GM13976 (cell line): ENCODE measurements at regions not wholly inside any gene's neighbourhood (a gene's known extent, or its start where the extent isn't known, plus 50 kb on each side); places are given as distances from the start of the nearest gene placed in this dataset.
"Not testable (repeated sequence)": the region's sequence is repeated elsewhere in the genome, so short reads cannot be mapped to it uniquely, and the experiment has no call there.

Experiments used
- DNase-seq: peaks from one replicate; pipeline ENCODE4 v3.0.0; 2012; ENCODE audit warnings: low spot score
- in situ Hi-C: fragments of 300-500 bp; cut with MboI; formaldehyde crosslinking; loops from one replicate; pipeline ENCODE4 v1.12.0; 2022; ENCODE audit warnings: low sequenced_read_pairs, mixed read lengths, inconsistent platforms; ENCODE audit not compliant: unreplicated experiment
- TF ChIP-seq, protein P1 (sequence below): IDR thresholded peaks from 2 replicates; pipeline ENCODE4 v1.5.1; 2012; ENCODE audit warnings: borderline replicate concordance, mild to moderate bottlenecking; ENCODE audit not compliant: insufficient read depth; ENCODE audit errors: extremely low read depth, missing control alignments, control extremely low read depth

DNA sequence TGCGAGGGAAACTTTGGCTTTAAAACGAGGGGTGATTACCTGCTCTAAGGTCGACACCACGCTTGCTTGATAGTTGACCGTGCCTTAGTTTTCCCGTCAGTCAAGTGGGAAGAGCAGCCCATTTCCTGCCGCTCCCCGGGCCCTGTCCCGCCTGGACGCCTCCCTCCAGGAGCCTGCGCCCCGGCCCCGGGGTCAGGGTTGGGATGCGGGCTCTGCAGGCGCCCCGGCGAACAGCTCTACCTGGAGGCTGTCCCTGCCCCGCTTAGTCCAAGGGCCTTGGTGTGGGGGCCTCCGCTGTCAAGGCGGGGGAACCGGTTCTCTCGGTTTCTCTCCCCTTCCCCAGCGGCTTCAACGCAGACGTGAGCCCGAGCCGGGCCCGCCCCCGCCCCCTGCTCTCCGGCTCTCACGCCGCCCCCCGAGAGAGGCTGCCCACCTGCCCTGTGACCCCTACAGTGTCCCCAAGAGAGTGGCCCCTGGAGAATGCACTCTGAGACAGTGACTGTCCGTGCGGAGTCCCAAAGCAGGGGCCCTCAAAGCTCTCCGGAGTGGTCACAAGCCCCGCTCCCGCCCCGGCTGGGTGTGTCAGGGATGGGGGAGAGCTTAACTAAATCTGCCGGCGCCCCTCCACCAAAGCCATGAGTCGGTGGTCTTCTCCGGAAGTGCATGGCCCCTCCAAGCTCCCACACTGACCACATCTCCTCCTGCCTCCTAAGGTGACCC, 117.4 kb upstream of the SMURF2 start:
- in situ Hi-C loops = loop anchor here (25.0 kb wide), 1 partner anchor 158 kb away; no protein-coding TSS in a partner anchor
- TF ChIP-seq, protein P1, sequence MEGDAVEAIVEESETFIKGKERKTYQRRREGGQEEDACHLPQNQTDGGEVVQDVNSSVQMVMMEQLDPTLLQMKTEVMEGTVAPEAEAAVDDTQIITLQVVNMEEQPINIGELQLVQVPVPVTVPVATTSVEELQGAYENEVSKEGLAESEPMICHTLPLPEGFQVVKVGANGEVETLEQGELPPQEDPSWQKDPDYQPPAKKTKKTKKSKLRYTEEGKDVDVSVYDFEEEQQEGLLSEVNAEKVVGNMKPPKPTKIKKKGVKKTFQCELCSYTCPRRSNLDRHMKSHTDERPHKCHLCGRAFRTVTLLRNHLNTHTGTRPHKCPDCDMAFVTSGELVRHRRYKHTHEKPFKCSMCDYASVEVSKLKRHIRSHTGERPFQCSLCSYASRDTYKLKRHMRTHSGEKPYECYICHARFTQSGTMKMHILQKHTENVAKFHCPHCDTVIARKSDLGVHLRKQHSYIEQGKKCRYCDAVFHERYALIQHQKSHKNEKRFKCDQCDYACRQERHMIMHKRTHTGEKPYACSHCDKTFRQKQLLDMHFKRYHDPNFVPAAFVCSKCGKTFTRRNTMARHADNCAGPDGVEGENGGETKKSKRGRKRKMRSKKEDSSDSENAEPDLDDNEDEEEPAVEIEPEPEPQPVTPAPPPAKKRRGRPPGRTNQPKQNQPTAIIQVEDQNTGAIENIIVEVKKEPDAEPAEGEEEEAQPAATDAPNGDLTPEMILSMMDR = no peak
- peak; percentile 20 for DNase-seq

DNA sequence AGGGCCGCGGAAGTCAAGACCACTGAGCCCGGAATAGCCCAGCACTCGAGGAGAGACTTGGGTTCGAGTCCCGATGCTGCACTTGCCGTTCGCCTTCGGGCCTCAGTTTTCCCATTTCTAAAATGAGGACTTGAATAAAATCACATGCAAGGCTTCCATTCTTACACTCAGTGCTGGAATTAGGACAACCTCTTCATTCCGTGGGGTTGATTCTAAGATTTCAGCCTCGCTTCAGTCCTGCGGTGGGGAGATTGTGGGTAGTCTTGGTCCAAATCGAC, 116.9 kb upstream of the SMURF2 start:
- DNase-seq = not testable (repeated sequence)
- in situ Hi-C loops = loop anchor here (25.0 kb wide), 1 partner anchor 158 kb away; no protein-coding TSS in a partner anchor

DNA sequence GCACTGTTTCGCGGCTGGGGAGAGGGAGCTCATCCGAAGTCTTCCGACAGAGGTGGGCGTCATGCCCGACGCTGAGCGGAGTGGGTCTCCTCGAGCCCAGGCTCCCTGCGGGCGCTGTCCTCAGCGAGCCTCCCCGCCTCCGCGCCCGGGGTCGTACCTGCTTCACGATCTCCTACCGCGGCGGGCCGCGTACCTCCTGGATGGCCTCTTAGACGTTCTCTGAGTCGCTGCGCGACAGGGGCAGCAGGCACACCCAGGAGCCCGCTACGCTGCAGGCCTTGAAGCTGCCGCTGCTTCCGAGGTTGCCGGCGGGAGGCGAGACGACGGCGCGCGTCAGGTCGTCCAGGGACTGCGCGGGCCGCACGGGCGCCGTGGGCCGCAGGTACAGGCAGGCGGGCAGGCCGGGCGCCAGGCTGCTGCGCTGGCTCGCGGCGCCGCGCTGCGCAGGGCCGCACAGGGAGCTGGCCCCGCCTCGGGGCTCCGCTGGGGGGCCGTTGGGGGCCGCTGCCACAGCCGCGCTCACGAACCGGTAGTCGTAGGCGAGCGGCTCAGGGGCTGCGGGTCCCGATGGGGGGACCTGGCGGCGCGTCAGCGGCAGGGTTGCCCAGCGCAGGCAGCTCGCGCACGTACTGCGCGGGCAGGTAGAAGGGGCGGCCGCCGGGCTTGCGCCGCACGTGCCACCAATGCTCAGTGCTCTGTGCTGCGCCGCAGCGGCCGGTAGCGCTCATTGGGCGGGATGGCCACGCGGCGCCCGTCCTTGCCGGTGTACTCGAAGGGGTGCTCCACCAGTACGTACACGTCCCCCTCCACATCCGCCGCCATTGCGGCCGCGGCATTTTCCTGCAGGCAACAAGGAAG, 116.4 kb upstream of the SMURF2 start:
- in situ Hi-C loops = loop anchor here (25.0 kb wide), 1 partner anchor 159 kb away; no protein-coding TSS in a partner anchor
- DNase-seq = peak; percentile 45
- TF ChIP-seq, protein P1 = no peak

DNA sequence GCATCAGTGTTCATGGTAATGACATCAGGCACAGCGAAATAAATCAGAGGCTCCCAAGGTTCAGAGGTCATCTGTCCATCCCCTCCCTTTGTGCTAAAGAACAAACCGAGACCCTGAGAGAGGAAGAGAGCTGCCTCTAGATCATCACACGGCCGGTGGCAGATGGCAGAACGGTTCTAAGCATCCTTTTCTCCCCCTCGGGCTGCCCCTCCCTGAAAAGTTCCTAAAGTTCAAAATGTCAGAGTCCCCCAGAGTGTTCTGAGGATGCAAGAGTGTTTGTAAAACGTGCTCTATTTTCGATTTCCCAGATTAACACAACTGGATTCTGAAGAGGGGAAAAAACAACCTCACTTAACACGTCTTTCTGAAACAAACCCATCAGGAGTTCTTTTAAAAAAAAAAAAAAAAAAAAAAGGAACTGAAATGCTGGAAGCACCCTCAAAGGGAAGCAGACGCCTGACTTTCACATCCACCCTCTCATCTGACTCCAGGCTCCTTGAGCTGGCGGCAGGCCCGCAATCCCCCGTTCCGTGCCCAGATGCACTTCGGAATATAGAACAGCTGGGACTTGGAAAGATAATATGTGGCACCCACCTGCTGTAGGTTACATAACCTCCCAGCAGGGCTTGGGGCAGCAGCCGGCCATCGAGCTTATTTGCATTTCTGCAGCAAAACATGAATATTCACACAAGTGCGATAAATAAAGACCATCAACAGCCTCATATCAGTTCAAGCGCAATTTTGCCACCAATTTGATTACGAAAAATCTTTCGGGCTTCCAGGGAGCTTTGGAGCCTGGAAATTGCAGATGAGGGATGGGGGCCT, 115.5 kb upstream of the SMURF2 start:
- peak; percentile 41 for DNase-seq
- TF ChIP-seq, protein P1 = no peak
- in situ Hi-C loops = loop anchor here (25.0 kb wide), 1 partner anchor 160 kb away; no protein-coding TSS in a partner anchor

DNA sequence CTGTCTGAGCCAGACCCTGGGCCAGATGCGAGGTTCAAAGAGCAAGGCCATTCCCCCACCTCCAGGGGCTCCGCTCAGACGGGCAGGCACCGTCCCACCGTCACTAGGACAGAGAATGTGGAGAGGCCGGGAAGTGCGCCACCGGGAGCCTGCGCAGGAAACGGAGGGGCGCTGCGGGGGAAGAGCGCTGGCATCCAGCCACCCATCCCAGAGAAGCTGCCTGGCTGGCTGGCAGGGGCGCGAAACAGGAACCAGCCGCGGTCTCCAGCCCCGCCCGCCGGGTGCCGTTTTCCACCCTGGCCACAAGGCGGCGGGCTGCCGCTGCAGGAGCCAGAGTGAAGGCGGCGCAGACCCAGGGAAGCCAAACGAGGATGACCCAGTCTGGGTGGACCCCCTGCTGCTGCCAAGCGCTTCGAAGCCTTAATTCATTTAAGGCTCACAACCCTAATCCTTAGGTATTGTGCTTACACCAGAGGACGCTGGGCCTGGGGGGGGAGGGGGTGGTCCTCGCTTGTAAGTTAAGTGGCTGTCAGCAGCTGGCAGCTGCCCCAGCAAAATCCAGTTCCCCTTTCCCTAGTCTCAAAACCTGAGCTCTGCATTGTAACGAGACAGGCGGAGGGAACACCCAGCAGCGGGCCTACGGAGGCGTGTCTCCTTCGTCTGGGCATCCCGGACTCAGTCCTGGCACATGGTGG, 114.8 kb upstream of the SMURF2 start:
- TF ChIP-seq, protein P1 = peak; percentile 96
- DNase-seq = peak; percentile 87
- in situ Hi-C loops = loop anchor here (25.0 kb wide), 1 partner anchor 160 kb away; no protein-coding TSS in a partner anchor

DNA sequence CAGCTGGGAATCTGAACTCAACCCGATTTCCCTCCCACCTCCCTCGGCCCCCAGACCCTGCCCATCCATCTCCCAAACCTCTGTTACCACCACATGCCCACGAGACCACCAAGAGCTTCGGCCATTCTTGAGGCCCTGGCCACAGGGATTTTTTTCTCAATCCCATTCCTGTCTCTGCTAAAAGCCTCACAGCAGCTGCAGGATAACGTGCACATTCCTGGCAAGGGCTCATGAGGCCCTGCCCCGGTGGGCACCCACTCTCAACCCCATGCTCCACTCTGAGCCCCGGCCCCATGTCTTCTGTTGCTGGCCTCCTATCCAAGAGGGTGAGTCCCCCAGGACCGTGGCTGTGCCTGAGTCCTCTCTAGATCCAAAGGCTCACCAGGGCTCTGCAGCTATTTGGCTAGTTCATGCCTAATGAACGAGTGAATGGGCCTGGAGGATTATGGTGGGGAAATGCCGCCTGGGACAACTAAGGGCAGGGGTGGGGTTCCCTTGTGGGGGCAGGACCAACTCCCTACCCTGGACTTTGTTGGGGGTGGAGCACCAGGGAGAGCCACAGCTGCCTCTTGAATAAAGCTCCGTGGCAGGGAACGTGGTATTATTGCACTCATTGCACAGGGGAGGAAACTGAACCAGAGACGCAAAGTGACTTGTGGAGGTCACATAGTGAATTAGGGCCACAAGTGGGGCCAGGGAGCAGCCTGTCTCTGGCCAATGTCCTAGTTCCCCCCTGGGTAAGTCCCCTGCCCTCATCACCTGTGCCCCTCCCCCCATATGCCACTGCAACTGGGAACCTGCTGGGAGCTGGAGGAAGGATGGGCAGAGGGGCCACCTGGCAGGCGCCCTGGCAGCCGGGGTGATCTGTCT, 113.8 kb upstream of the SMURF2 start:
- in situ Hi-C loops = loop anchor here (25.0 kb wide), 1 partner anchor 161 kb away; no protein-coding TSS in a partner anchor

More for the DNA sequence above, 113.8 kb upstream of the SMURF2 start:
- TF ChIP-seq, protein P1 = no peak
- DNase-seq = no peak
